Endothelial cell (in vitro differentiated cells): ENCODE measurements at regions not wholly inside any gene's neighbourhood (a gene's known extent, or its start where the extent isn't known, plus 50 kb on each side); places are given as distances from the start of the nearest gene placed in this dataset.

ENCODE experiments used
- DNase-seq: peaks from one replicate; pipeline ENCODE4 v3.0.0; 2021; ENCODE audit warnings: low spot score
- H3K27ac Mint-ChIP-seq: one replicate; pipeline ENCODE4 v1.8.0; 2021; ENCODE audit warnings: mixed read lengths, inconsistent platforms; ENCODE audit not compliant: unreplicated experiment
- H3K27me3 Mint-ChIP-seq: one replicate; pipeline ENCODE4 v1.8.0; 2021; ENCODE audit warnings: mild to moderate bottlenecking, moderate library complexity, mixed read lengths, inconsistent platforms; ENCODE audit not compliant: unreplicated experiment
- H3K36me3 Mint-ChIP-seq: one replicate; pipeline ENCODE4 v1.8.0; 2021; ENCODE audit warnings: mild to moderate bottlenecking, low read depth, mixed read lengths, inconsistent platforms; ENCODE audit not compliant: unreplicated experiment
- H3K4me1 Mint-ChIP-seq: one replicate; pipeline ENCODE4 v1.8.0; 2021; ENCODE audit warnings: mild to moderate bottlenecking, mixed read lengths, inconsistent platforms; ENCODE audit not compliant: unreplicated experiment
- H3K4me3 Mint-ChIP-seq: one replicate; pipeline ENCODE4 v1.8.0; 2021; ENCODE audit warnings: mild to moderate bottlenecking, mixed read lengths, inconsistent platforms; ENCODE audit not compliant: unreplicated experiment
- H3K9me3 Mint-ChIP-seq: one replicate; pipeline ENCODE4 v1.8.0; 2021; ENCODE audit warnings: mixed read lengths, inconsistent platforms; ENCODE audit not compliant: unreplicated experiment
- CTCF ChIP-seq: fragments of 200-600 bp; sonication (generic); IDR thresholded peaks from one replicate; pipeline ENCODE4 v1.5.0; 2021; ENCODE audit warnings: antibody characterized with exemption; ENCODE audit not compliant: unreplicated experiment

DNA sequence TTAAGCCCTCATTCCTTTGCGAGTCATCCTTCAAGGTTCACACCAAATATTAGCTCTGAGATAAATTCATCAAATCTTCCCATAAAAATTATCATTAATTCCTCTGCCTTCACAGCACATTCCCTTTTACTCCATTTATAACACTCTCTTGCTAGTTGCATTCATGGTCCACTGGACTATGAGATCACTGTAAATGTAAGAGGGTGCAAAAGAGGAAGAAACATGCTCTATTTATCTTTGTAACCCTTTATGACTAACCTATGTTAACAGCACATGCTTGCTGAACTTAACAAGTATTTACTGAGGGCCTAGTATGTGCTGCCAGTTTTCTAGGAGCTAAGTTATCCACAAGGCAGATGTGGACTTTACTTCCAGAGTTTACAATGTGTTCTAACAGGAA lies 86.7 kb upstream of the TMEM168 start:
- Mint-ChIP-seq H3K27me3 (no peaks in the 10 kb centered on the region), H3K4me1 (peaks cover 14% of the 10 kb centered on the region), H3K27ac (no peak overlapping the region), H3K36me3 (no peaks in the 10 kb centered on the region), H3K4me3 (no peak overlapping the region), H3K9me3 (no peaks in the 10 kb centered on the region)
- DNase-seq, result no peak
- no peak for TF ChIP-seq CTCF

GRCh38 chr7:112874909-112875308 lies 84.7 kb upstream of the TMEM168 start:
- DNase-seq, result no peak
- H3K4me1 Mint-ChIP-seq, result peaks cover 14% of the 10 kb centered on the region

GRCh38 chr7:112873831-112874553 lies 83.8 kb upstream of the TMEM168 start:
- TF ChIP-seq CTCF, result no peak
- H3K4me1 Mint-ChIP-seq, result peaks cover 13% of the 10 kb centered on the region
- no peaks in the 10 kb centered on the region for H3K9me3 Mint-ChIP-seq
- DNase-seq, result no peak
- no peaks in the 10 kb centered on the region for H3K27me3 Mint-ChIP-seq
- H3K27ac Mint-ChIP-seq, result no peak overlapping the region
- no peaks in the 10 kb centered on the region for H3K36me3 Mint-ChIP-seq
- H3K4me3 Mint-ChIP-seq, result no peak overlapping the region

More at GRCh38 chr7:112874909-112875308, 84.7 kb upstream of the TMEM168 start:
- no peaks in the 10 kb centered on the region for H3K9me3 Mint-ChIP-seq
- no peaks in the 10 kb centered on the region for H3K36me3 Mint-ChIP-seq
- H3K27me3 Mint-ChIP-seq, result no peaks in the 10 kb centered on the region
- no peak overlapping the region for H3K4me3 Mint-ChIP-seq
- no peak for TF ChIP-seq CTCF
- no peak overlapping the region for H3K27ac Mint-ChIP-seq

DNA sequence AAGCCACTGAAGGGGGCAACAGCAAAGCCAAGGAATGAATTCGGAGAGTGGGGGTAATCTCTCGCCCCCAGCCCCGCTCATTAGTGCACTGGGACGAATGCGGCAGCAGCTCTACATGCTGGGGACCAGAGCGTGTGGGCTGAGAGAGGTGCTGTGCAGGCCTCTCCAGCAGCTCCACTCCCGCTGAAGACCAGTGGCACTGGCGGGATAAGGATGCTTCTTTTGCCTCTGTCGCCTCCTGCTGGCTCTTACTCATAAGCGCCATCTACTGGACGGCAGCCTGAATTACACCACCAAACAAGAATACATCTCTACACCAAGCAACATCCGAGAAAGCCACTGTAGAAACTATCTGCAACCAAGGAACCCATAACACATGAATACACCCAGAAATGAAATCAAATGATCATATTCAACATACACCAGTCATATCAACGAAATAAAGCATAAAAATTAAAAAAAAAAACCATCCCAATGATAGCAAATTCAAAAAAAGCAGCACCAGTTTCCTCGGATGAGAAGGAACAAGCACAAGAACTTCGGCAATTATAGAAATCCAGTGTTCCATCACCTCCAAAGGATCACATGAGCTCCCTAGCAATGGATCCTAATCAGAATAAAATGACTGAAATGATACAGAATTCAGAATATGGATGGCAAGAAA lies 79.0 kb upstream of the TMEM168 start:
- peaks cover 4% of the 10 kb centered on the region for H3K36me3 Mint-ChIP-seq
- no peaks in the 10 kb centered on the region for H3K4me1 Mint-ChIP-seq
- H3K27me3 Mint-ChIP-seq, result no peaks in the 10 kb centered on the region
- peak; percentile 90 for TF ChIP-seq CTCF
- no peaks in the 10 kb centered on the region for H3K9me3 Mint-ChIP-seq
- H3K27ac Mint-ChIP-seq, result no peak overlapping the region
- DNase-seq, result peak; percentile 69
- H3K4me3 Mint-ChIP-seq, result no peak overlapping the region

DNA sequence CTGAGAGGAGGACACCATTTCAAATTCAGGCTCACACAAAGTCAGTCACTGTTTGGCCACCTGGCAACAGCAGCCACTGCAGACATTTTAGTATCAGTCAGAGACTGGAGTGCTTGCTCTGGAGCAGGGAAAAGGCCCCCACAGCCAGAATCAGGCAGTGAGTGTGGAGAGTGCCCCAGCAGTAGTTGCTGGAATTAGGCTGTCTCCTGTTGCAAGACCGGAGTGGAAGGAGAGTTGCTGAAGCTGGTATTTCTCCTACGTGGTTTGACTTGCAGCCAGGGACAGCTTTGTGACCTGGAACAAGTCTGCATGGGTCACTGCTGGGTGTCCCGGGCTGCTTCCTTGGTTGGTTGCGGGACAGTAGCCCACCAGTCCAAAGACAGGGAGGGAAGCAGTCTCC lies 78.4 kb upstream of the TMEM168 start:
- DNase-seq, result no peak
- Mint-ChIP-seq H3K27ac (no peak overlapping the region), H3K9me3 (no peaks in the 10 kb centered on the region), H3K4me3 (no peak overlapping the region), H3K27me3 (no peaks in the 10 kb centered on the region), H3K4me1 (no peaks in the 10 kb centered on the region), H3K36me3 (peaks cover 4% of the 10 kb centered on the region)
- TF ChIP-seq CTCF, result no peak
